Gastroesophageal sphincter (tissue), 4 donors: ENCODE measurements at regions not wholly inside any gene's neighbourhood (a gene's known extent, or its start where the extent isn't known, plus 50 kb on each side); places are given as distances from the start of the nearest gene placed in this dataset.

Experiments used
- ATAC-seq: fragments of 150-250 bp; one replicate; pipeline ENCODE4 v1.9.1; 2016; ENCODE audit warnings: mild to moderate bottlenecking, moderate library complexity
- H3K27ac ChIP-seq, 4 donors: fragments of 200-600 bp; sonication (generic) in 3 of 4; 1 replicate in 3 of 4; 2 replicates in 1 of 4; pipeline ENCODE4 v1.5.1; 2016 to 2019
- H3K27me3 ChIP-seq: fragments of 200-600 bp; sonication (generic); one replicate; pipeline ENCODE4 v1.5.1; 2019
- H3K36me3 ChIP-seq, 2 donors: fragments of 200-600 bp; sonication (generic); one replicate each; pipeline ENCODE4 v1.5.1; 2019; ENCODE audit warnings: control low read depth in 1 of 2
- H3K4me1 ChIP-seq, 3 donors: fragments of 200-600 bp; sonication (generic); 1 replicate in 2 of 3; 2 replicates in 1 of 3; pipeline ENCODE4 v1.5.1; 2016 to 2019; ENCODE audit warnings: control low read depth in 2 of 3
- H3K4me3 ChIP-seq, 2 donors: fragments of 200-600 bp; sonication (generic); one replicate each; pipeline ENCODE4 v1.5.1; 2019; ENCODE audit warnings: mild to moderate bottlenecking in 1 of 2, moderate library complexity in 1 of 2
- H3K9me3 ChIP-seq, 3 donors: fragments of 200-600 bp; sonication (generic); one replicate each; pipeline ENCODE4 v1.5.1; 2017 to 2019; ENCODE audit warnings: control low read depth in 2 of 3
- CTCF ChIP-seq, 4 experiments: fragments of 200-600 bp in 2 of 4; fragments of 450-650 bp in 2 of 4; sonication (generic) in 1 of 4; IDR thresholded peaks; one replicate each; pipeline ENCODE4 v1.5.1; 2017 to 2019; ENCODE audit warnings: antibody characterized with exemption in 4 of 4, mild to moderate bottlenecking in 2 of 4, moderate library complexity in 2 of 4
- EP300 ChIP-seq: sonication (generic); formaldehyde crosslinking; IDR thresholded peaks from one replicate; pipeline ENCODE4 v1.6.1; 2017; ENCODE audit warnings: antibody characterized with exemption, mild to moderate bottlenecking
- POLR2A ChIP-seq, 2 donors: fragments of 450-650 bp; IDR thresholded peaks; one replicate each; pipeline ENCODE4 v1.6.1; 2017; ENCODE audit warnings: antibody characterized with exemption in 2 of 2, mild to moderate bottlenecking in 2 of 2, moderate library complexity in 1 of 2
- POLR2AphosphoS5 ChIP-seq: sonication (generic); formaldehyde crosslinking; IDR thresholded peaks from one replicate; pipeline ENCODE4 v1.6.1; 2017; ENCODE audit warnings: antibody characterized with exemption
- WGBS, 2 donors: methylation state at CpG; one replicate each; pipeline ENCODE4 v1.1.5; 2018; ENCODE audit warnings: low coverage in 1 of 2; 5-methylcytosine and 5-hydroxymethylcytosine counted together

GRCh38 chr18:64331419-64331818 lies 182.5 kb upstream of the LINC00305 start:
- no peaks in the 10 kb centered on the region for H3K9me3 ChIP-seq
- no peaks in the 10 kb centered on the region for H3K36me3 ChIP-seq
- WGBS, 2 donors: 100% methylated on average over 1 of the region's 1 CpG
- ATAC-seq: no peak
- no peaks in the 10 kb centered on the region for H3K27me3 ChIP-seq
- H3K4me3 ChIP-seq: no peak overlapping the region
- no peaks in the 10 kb centered on the region for H3K4me1 ChIP-seq
- TF ChIP-seq CTCF (IDR thresholded peaks at IDR 0.05) (no peak), POLR2AphosphoS5 (no peak), POLR2A (IDR thresholded peaks at IDR 0.05) (no peak)
- H3K27ac ChIP-seq: no peak overlapping the region

- Histone ChIP-seq H3K27ac (no peak overlapping the region), H3K36me3 (no peaks in the 10 kb centered on the region), H3K27me3 (no peaks in the 10 kb centered on the region), H3K4me1 (no peaks in the 10 kb centered on the region), H3K9me3 (no peaks in the 10 kb centered on the region), H3K4me3 (no peak overlapping the region)
- WGBS, 2 donors: 56 to 59% methylated on average over 5 to 6 of the region's 6 CpGs
- TF ChIP-seq EP300 (no peak), POLR2A (IDR thresholded peaks at IDR 0.05) (no peak), POLR2AphosphoS5 (no peak), CTCF (IDR thresholded peaks at IDR 0.05) (no peak)
- no peak for ATAC-seq
Observed at GRCh38 chr18:64330931-64331330, 182.0 kb upstream of the LINC00305 start.

- H3K36me3 ChIP-seq: no peaks in the 10 kb centered on the region
- H3K9me3 ChIP-seq: no peaks in the 10 kb centered on the region
- ATAC-seq: no peak
- H3K27ac ChIP-seq: no peak overlapping the region
- H3K4me1 ChIP-seq: no peaks in the 10 kb centered on the region
- WGBS, 2 donors: 83 to 96% methylated on average over 3 of the region's 4 CpGs
- TF ChIP-seq EP300 (no peak), POLR2AphosphoS5 (no peak), CTCF (IDR thresholded peaks at IDR 0.05) (no peak), POLR2A (IDR thresholded peaks at IDR 0.05) (no peak)
- no peaks in the 10 kb centered on the region for H3K27me3 ChIP-seq
- H3K4me3 ChIP-seq: no peak overlapping the region
Observed at GRCh38 chr18:64330161-64330560, 181.3 kb upstream of the LINC00305 start.

GRCh38 chr18:64322189-64322588 lies 173.3 kb upstream of the LINC00305 start:
- Histone ChIP-seq H3K36me3 (no peaks in the 10 kb centered on the region), H3K27me3 (no peaks in the 10 kb centered on the region), H3K4me1 (no peaks in the 10 kb centered on the region), H3K4me3 (no peak overlapping the region), H3K9me3 (peaks cover 0 to 12% (median 0%) of the 10 kb centered on the region in 3 donors), H3K27ac (no peak overlapping the region)
- TF ChIP-seq EP300 (no peak), CTCF (IDR thresholded peaks at IDR 0.05) (no peak), POLR2AphosphoS5 (no peak), POLR2A (IDR thresholded peaks at IDR 0.05) (no peak)
- no peak for ATAC-seq
- WGBS, 2 donors: 86 to 100% methylated on average over 1 of the region's 1 CpG

GRCh38 chr18:64318547-64318946 lies 169.7 kb upstream of the LINC00305 start:
- TF ChIP-seq CTCF (IDR thresholded peaks at IDR 0.05): no peak
- TF ChIP-seq POLR2AphosphoS5: no peak
- TF ChIP-seq EP300: no peak
- TF ChIP-seq POLR2A (IDR thresholded peaks at IDR 0.05): no peak
- H3K4me3 ChIP-seq: no peak overlapping the region
- no peaks in the 10 kb centered on the region for H3K27me3 ChIP-seq
- no peaks in the 10 kb centered on the region for H3K36me3 ChIP-seq
- 80 to 83% methylated on average over 1 of the region's 1 CpG for WGBS, 2 donors
- ATAC-seq: no peak
- no peak overlapping the region for H3K27ac ChIP-seq
- H3K4me1 ChIP-seq: no peaks in the 10 kb centered on the region
- H3K9me3 ChIP-seq: peaks cover 0 to 15% (median 0%) of the 10 kb centered on the region in 3 donors
